ENCODE measurements at regions not wholly inside any gene's neighbourhood (a gene's known extent, or its start where the extent isn't known, plus 50 kb on each side); places are given as distances from the start of the nearest gene placed in this dataset.

- no peak for TF ChIP-seq SRF (IDR thresholded peaks at IDR 0.05; ENCODE audit: low read depth in 2 of 2, low read length in 2 of 2)
These were observed 315.2 kb downstream of the GATA3 start (continued) for GRCh38 chr10:8369666-8370065.

- intact Hi-C loops (cut with micrococcal nuclease; ENCODE audit: unreplicated experiment): no loop called here
- no peaks in the 10 kb centered on the region for H3K27me3 ChIP-seq (replicated peaks in 1 of 2; ENCODE audit: control insufficient read depth in 2 of 2, insufficient read depth in 2 of 2, low read length in 1 of 2)
- H3K79me2 ChIP-seq (ENCODE audit: control insufficient read depth, insufficient read depth, low read length): no peaks in the 10 kb centered on the region
- no peak for TF ChIP-seq EGR1 (IDR thresholded peaks at IDR 0.05; ENCODE audit: borderline replicate concordance in 1 of 2, low read depth in 2 of 2, low read length in 2 of 2)
- no peak for TF ChIP-seq CREM (IDR thresholded peaks at IDR 0.05; ENCODE audit: low read depth)
- no peak for TF ChIP-seq ESRRA (IDR thresholded peaks at IDR 0.05; ENCODE audit: low read length)
- no peak for TF ChIP-seq SIN3A (IDR thresholded peaks at IDR 0.05; ENCODE audit: low read depth, low read length)
- no peak for TF ChIP-seq RUNX3 (IDR thresholded peaks at IDR 0.05; ENCODE audit: low read length)
- no peak overlapping the region for H2AFZ ChIP-seq (ENCODE audit: control insufficient read depth, low read depth, low read length)
- no peak overlapping the region for H3K4me3 ChIP-seq
- ATAC-seq (no peak), DNase-seq (ENCODE audit: low read depth, low spot score) (no peak), FAIRE-seq (no peak)
- H3K36me3 ChIP-seq (ENCODE audit: control insufficient read depth in 2 of 2, insufficient read depth in 2 of 2, low read length in 1 of 2): no peaks in the 10 kb centered on the region
- ChIA-PET SMC1A (ENCODE audit: uncharacterized antibody, unreplicated experiment) (interaction anchor here (0.6 to 1.0 kb wide), 2 partner anchors 16 to 244 kb away, joined by 3 to 4 read pairs; no protein-coding TSS in a partner anchor), POLR2A (no interaction called here), CTCF (no interaction called here), RAD21 (ENCODE audit: unreplicated experiment) (no interaction called here)
- BruUV-seq (replicated peaks): no TSS peak
- no peaks in the 10 kb centered on the region for H3K9me3 ChIP-seq (replicated peaks; ENCODE audit: control insufficient read depth, insufficient read depth, low read length)
- no peaks in the 10 kb centered on the region; the same call in 1 of the 2 replicates for H3K4me1 ChIP-seq (ENCODE audit: control insufficient read depth, insufficient read depth, low read length)
- WGBS (ENCODE audit: insufficient coverage, insufficient replicate concordance, low lambda C conversion rate, missing lambda C conversion rate): 26% methylated on average over 6 of the region's 6 CpGs
- H3K9ac ChIP-seq (ENCODE audit: control insufficient read depth, insufficient read depth, low read length): no peak overlapping the region
- H4K20me1 ChIP-seq (ENCODE audit: control insufficient read depth, insufficient read depth): no peaks in the 10 kb centered on the region
- H3K4me2 ChIP-seq (ENCODE audit: control insufficient read depth, insufficient read depth): no peak overlapping the region
- H3K27ac ChIP-seq (ENCODE audit: control insufficient read depth, insufficient read depth): no peak overlapping the region
- in situ Hi-C loops (cut with MboI): no loop called here
These were observed 319.8 kb downstream of the GATA3 start for GRCh38 chr10:8374334-8374733.

- H3K4me2 ChIP-seq (ENCODE audit: control insufficient read depth, insufficient read depth): no peak overlapping the region
- H3K9ac ChIP-seq (ENCODE audit: control insufficient read depth, insufficient read depth, low read length): no peak overlapping the region
- ChIA-PET RAD21 (ENCODE audit: unreplicated experiment) (no interaction called here), POLR2A (no interaction called here), SMC1A (ENCODE audit: uncharacterized antibody, unreplicated experiment) (interaction anchor here (1.6 kb wide), 1 partner anchor 315 kb away, joined by 3 read pairs; no protein-coding TSS in a partner anchor), CTCF (no interaction called here)
- no peaks in the 10 kb centered on the region for H3K4me1 ChIP-seq (ENCODE audit: control insufficient read depth, insufficient read depth, low read length)
- H3K27ac ChIP-seq (ENCODE audit: control insufficient read depth, insufficient read depth): no peak overlapping the region
- intact Hi-C loops (cut with micrococcal nuclease; ENCODE audit: unreplicated experiment) (no loop called here), in situ Hi-C loops (cut with MboI) (no loop called here)
- BruUV-seq (replicated peaks): no TSS peak
- no peaks in the 10 kb centered on the region for H3K79me2 ChIP-seq (ENCODE audit: control insufficient read depth, insufficient read depth, low read length)
- 14% methylated on average over 4 of the region's 4 CpGs for WGBS (ENCODE audit: insufficient coverage, insufficient replicate concordance, low lambda C conversion rate, missing lambda C conversion rate)
- peaks cover 0 to under 1% of the 10 kb centered on the region in 2 experiments; a peak in 1 of 4 replicates for H3K27me3 ChIP-seq (replicated peaks in 1 of 2; ENCODE audit: control insufficient read depth in 2 of 2, insufficient read depth in 2 of 2, low read length in 1 of 2)
- no peak overlapping the region for H3K4me3 ChIP-seq
- no peaks in the 10 kb centered on the region for H3K36me3 ChIP-seq (ENCODE audit: control insufficient read depth in 2 of 2, insufficient read depth in 2 of 2, low read length in 1 of 2)
- no peak for FAIRE-seq
- no peak for ATAC-seq
- no peaks in the 10 kb centered on the region for H4K20me1 ChIP-seq (ENCODE audit: control insufficient read depth, insufficient read depth)
- no peak for DNase-seq (ENCODE audit: low read depth, low spot score)
- H3K9me3 ChIP-seq (replicated peaks; ENCODE audit: control insufficient read depth, insufficient read depth, low read length): no peaks in the 10 kb centered on the region
- H2AFZ ChIP-seq (ENCODE audit: control insufficient read depth, low read depth, low read length): no peak overlapping the region
- TF ChIP-seq EZH2 (IDR thresholded peaks at IDR 0.05; ENCODE audit: borderline replicate concordance, control insufficient read depth, low read depth, low read length): no peak
- TF ChIP-seq PAX5 (IDR thresholded peaks at IDR 0.05; ENCODE audit: borderline replicate concordance, low read depth, low read length): no peak
- no peak for TF ChIP-seq TCF12 (IDR thresholded peaks at IDR 0.05; ENCODE audit: low read depth, low read length)
- TF ChIP-seq IKZF1 (conservative IDR thresholded peaks at IDR 0.05): no peak
- no peak for TF ChIP-seq SIX5 (IDR thresholded peaks at IDR 0.05; ENCODE audit: low read depth, low read length, severe bottlenecking)
- no peak for TF ChIP-seq E4F1 (IDR thresholded peaks at IDR 0.05; ENCODE audit: borderline replicate concordance, partially characterized antibody)
- TF ChIP-seq TCF3 (IDR thresholded peaks at IDR 0.05; ENCODE audit: borderline replicate concordance, insufficient read depth, low read depth, low read length): no peak
- no peak for TF ChIP-seq KLF5 (IDR thresholded peaks at IDR 0.05; ENCODE audit: partially characterized antibody)
- TF ChIP-seq FOXK2 (IDR thresholded peaks at IDR 0.05): no peak
- TF ChIP-seq MEF2A (IDR thresholded peaks at IDR 0.05; ENCODE audit: insufficient read depth, low read depth, low read length): no peak
These were observed 320.6 kb downstream of the GATA3 start for GRCh38 chr10:8375137-8375536.
